Naive thymus-derived CD8-positive, alpha-beta T cell (primary cell): ENCODE measurements at regions not wholly inside any gene's neighbourhood (a gene's known extent, or its start where the extent isn't known, plus 50 kb on each side); places are given as distances from the start of the nearest gene placed in this dataset.
"Not testable (repeated sequence)": the region's sequence is repeated elsewhere in the genome, so short reads cannot be mapped to it uniquely, and the experiment has no call there.

Source experiments
- ATAC-seq, 2 donors: fragments of 150-1000 bp; cut with Tn5 transposase in 1 of 2; sonication (Bioruptor Pico), chemical (Tn5 transposase) in 1 of 2; 1 replicate in 1 of 2; 2 replicates in 1 of 2; pipeline ENCODE4 v1.10.0; 2021; ENCODE audit warnings: mild to moderate bottlenecking in 2 of 2, moderate library complexity in 2 of 2
- POLR2A ChIA-PET: fragments of 350-600 bp; sonication (Branson Sonifier 250); formaldehyde crosslinking; loops from one replicate; lab custom pipeline; 2021; ENCODE audit warnings: antibody characterized with exemption; lab: Charles Lee
- DNase-seq, 10 donors: peaks; one replicate each; pipeline versions ENCODE4 v3.0.0 to v3.0.0-alpha.2; 2020 to 2022
- H3K27ac Mint-ChIP-seq, 10 donors: one replicate each; pipeline ENCODE4 v1.8.0; 2020 to 2022; ENCODE audit warnings: mild to moderate bottlenecking in 10 of 10, mixed read lengths in 10 of 10, moderate library complexity in 4 of 10, inconsistent platforms in 1 of 10
- H3K27me3 Mint-ChIP-seq, 5 donors: one replicate each; pipeline ENCODE4 v1.8.0; 2021 to 2022; ENCODE audit warnings: mixed read lengths in 5 of 5
- H3K36me3 Mint-ChIP-seq, 3 donors: one replicate each; pipeline ENCODE4 v1.8.0; 2020 to 2022; ENCODE audit warnings: mixed read lengths in 3 of 3, mild to moderate bottlenecking in 2 of 3, inconsistent platforms in 1 of 3
- H3K4me1 Mint-ChIP-seq, 4 donors: one replicate each; pipeline ENCODE4 v1.8.0; 2021 to 2022; ENCODE audit warnings: mixed read lengths in 4 of 4
- H3K4me3 Mint-ChIP-seq, 10 donors: one replicate each; pipeline ENCODE4 v1.8.0; 2020 to 2022; ENCODE audit warnings: mild to moderate bottlenecking in 10 of 10, mixed read lengths in 10 of 10, moderate library complexity in 6 of 10, inconsistent platforms in 1 of 10
- H3K9me3 Mint-ChIP-seq, 9 donors: one replicate each; pipeline ENCODE4 v1.8.0; 2020 to 2022; ENCODE audit warnings: mixed read lengths in 9 of 9, mild to moderate bottlenecking in 3 of 9, inconsistent platforms in 1 of 9, moderate library complexity in 1 of 9

DNA sequence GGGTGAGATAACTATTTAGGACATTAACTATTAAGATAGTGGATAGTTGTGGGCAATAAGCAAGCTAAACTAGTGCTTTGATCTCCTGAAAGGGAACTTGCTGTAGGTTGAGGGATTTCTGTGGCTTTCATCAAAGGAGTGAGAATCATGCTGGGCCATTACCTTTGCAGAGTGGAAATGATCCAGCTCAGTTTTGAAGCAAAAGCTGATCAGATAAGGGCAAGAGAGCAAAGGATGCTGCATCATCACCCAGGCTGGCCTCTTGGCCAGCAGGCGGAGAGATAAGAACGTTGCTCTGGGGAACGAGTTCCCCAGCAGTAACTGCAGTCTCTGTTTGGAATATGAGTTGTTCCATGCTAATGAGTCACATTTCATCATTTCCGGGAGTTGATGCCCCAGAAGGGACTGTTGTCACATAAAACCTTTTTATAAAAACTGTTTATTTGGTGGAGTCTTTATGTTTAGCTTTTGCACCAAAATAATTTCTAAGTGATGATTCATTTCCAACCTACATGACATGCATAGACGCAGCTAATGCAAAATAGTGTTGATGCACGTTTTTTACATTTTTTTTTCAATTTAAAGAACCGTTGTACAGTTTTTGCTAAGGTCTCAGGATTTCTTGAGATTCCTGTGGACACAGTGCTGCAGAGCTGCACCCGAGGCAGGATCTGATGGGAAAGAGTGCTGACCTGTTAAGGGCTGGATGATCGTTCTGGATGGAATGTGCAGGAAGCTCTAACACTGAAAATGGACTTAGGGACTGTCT, 99.3 kb downstream of the ACTBL2 start:
- POLR2A ChIA-PET: no interaction called here
- peak overlapping the region in 1 of 10 donors; percentile 51 for H3K27ac Mint-ChIP-seq
- peaks cover 0 to 12% (median 3%) of the 10 kb centered on the region in 5 donors for H3K27me3 Mint-ChIP-seq

DNA sequence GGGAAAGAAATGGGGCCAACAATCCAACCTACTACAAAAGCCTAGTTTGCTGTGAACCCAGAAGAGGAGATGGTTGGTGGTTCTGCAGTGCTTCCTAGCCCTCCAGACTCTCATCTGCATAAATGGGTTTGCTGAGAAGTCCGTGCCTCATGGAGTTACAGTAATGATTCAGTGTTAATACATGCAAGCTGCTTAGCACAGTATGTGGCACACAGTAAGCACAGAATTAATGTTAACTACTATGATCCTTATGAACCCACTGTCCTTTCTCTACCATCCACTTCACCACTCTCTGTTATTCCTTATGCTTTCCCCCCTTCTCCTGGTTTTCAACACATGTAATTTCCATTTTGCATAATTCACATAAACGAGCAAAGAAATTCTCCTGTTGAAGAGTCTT, 100.0 kb downstream of the ACTBL2 start:
- H3K4me3 Mint-ChIP-seq: no peak overlapping the region
- DNase-seq (no peak), ATAC-seq (no peak)
- H3K36me3 Mint-ChIP-seq: no peaks in the 10 kb centered on the region
- H3K9me3 Mint-ChIP-seq: peaks cover 0 to 4% (median 0%) of the 10 kb centered on the region in 9 donors
- POLR2A ChIA-PET: no interaction called here
- H3K27ac Mint-ChIP-seq: no peak overlapping the region
- H3K4me1 Mint-ChIP-seq: peaks cover 0 to 3% (median 0%) of the 10 kb centered on the region in 4 donors
- peaks cover 0 to 12% (median 3%) of the 10 kb centered on the region in 5 donors for H3K27me3 Mint-ChIP-seq

More for the DNA sequence above, 99.3 kb downstream of the ACTBL2 start:
- peaks cover 0 to 3% (median 0%) of the 10 kb centered on the region in 4 donors for H3K4me1 Mint-ChIP-seq
- H3K36me3 Mint-ChIP-seq: no peaks in the 10 kb centered on the region
- DNase-seq (no peak), ATAC-seq (no peak)
- H3K9me3 Mint-ChIP-seq: peaks cover 0 to 4% (median 0%) of the 10 kb centered on the region in 9 donors
- H3K4me3 Mint-ChIP-seq: no peak overlapping the region

DNA sequence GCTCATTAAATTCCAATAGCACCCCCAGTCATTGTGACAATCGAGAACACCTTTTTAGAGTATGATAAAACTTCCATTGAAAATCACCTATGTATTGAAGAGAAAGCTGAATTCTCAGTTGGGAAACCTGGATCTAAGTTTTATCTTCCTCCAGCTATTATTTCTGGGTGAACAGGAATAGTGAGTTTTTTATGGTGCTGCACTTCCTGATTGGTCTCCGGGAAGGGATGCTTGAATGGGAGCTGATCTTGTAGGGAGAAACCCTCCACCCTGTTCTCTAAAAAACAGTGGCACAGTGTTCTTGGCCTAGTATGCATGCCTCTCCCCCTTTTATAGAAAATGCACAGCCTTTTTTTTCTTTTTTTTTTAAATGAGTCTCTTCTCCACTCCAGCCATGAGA, 112.2 kb downstream of the ACTBL2 start:
- DNase-seq (no peak), ATAC-seq (no peak)
- no peaks in the 10 kb centered on the region for H3K36me3 Mint-ChIP-seq
- no peaks in the 10 kb centered on the region for H3K4me1 Mint-ChIP-seq
- POLR2A ChIA-PET: no interaction called here
- H3K27me3 Mint-ChIP-seq: peaks cover 2 to 14% (median 5%) of the 10 kb centered on the region in 5 donors
- no peak overlapping the region for H3K27ac Mint-ChIP-seq
- H3K9me3 Mint-ChIP-seq: peaks cover 0 to 3% (median 0%) of the 10 kb centered on the region in 9 donors
- H3K4me3 Mint-ChIP-seq: no peak overlapping the region

GRCh38 chr5:57368010-57368409, 114.6 kb downstream of the ACTBL2 start:
- POLR2A ChIA-PET: no interaction called here
- no peaks in the 10 kb centered on the region for H3K36me3 Mint-ChIP-seq
- H3K4me1 Mint-ChIP-seq: no peaks in the 10 kb centered on the region
- H3K4me3 Mint-ChIP-seq: no peak overlapping the region
- ATAC-seq (no peak), DNase-seq (no peak)
- H3K27me3 Mint-ChIP-seq: peaks cover 2 to 8% (median 5%) of the 10 kb centered on the region in 5 donors
- peaks cover 0 to 3% (median 0%) of the 10 kb centered on the region in 9 donors for H3K9me3 Mint-ChIP-seq
- no peak overlapping the region for H3K27ac Mint-ChIP-seq

- POLR2A ChIA-PET: no interaction called here
- ATAC-seq: no peak
- H3K9me3 Mint-ChIP-seq: peaks cover 0 to 3% (median 0%) of the 10 kb centered on the region in 9 donors
- no peak overlapping the region for H3K4me3 Mint-ChIP-seq
- H3K36me3 Mint-ChIP-seq: no peaks in the 10 kb centered on the region
- no peaks in the 10 kb centered on the region for H3K4me1 Mint-ChIP-seq
- H3K27me3 Mint-ChIP-seq: peaks cover 0 to 5% (median 3%) of the 10 kb centered on the region in 5 donors
- no peak overlapping the region for H3K27ac Mint-ChIP-seq
- DNase-seq: no peak
These were observed 115.9 kb downstream of the ACTBL2 start for GRCh38 chr5:57366744-57367143.

DNA sequence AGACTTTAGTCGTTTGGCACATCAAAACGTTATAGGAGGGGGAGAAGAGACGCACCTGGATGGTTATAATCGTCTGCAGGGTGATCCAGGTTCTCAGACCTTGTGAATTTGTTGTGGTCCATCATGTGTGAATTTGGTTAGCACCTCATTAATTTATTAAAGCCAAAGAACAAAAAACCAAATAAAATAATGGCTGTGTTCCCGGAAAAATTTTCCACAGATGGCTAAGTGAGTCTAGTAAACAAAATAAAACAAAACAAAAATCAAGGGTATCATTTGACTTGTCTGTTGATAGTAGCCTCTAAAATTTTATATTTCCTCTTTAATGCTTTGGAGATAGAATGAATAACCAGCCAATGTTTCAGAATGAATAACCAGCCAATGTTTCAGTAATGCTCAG, 119.7 kb downstream of the ACTBL2 start:
- no peaks in the 10 kb centered on the region for H3K36me3 Mint-ChIP-seq
- peaks cover 0 to 3% (median 2%) of the 10 kb centered on the region in 5 donors for H3K27me3 Mint-ChIP-seq
- DNase-seq (no peak), ATAC-seq (no peak)
- no peak overlapping the region for H3K27ac Mint-ChIP-seq
- H3K9me3 Mint-ChIP-seq: no peaks in the 10 kb centered on the region
- no peak overlapping the region for H3K4me3 Mint-ChIP-seq
- H3K4me1 Mint-ChIP-seq: no peaks in the 10 kb centered on the region
- POLR2A ChIA-PET: no interaction called here

DNA sequence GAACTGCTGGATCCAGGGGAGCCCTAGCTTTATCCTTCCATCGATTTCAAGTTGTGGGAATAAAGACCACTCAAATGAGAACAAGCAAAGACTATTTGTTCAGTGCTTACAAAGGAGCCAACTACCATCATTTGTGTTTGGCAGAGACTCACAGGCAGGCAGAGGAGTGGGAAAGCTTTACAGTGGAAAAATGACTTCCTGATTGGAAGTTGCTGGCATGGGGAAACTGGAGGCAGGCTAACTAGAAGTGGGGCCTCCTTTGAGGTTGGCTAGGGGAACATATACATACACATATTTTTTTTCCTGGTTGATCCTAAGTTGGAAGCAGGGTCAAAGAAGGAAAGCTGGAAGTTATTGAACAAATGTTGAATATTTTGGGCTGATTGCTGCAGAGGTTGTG, 121.7 kb downstream of the ACTBL2 start:
- Mint-ChIP-seq H3K27ac (no peak overlapping the region), H3K4me3 (no peak overlapping the region), H3K9me3 (no peaks in the 10 kb centered on the region), H3K27me3 (peaks cover 0 to 4% (median 4%) of the 10 kb centered on the region in 5 donors), H3K4me1 (no peaks in the 10 kb centered on the region), H3K36me3 (peaks cover 0 to 4% (median 0%) of the 10 kb centered on the region in 3 donors)
- POLR2A ChIA-PET: no interaction called here
- ATAC-seq (no peak), DNase-seq (no peak)

GRCh38 chr5:57358796-57359592, 123.6 kb downstream of the ACTBL2 start:
- H3K36me3 Mint-ChIP-seq: peaks cover 0 to 8% (median 2%) of the 10 kb centered on the region in 3 donors
- DNase-seq (no peak), ATAC-seq (no peak)
- H3K4me1 Mint-ChIP-seq: no peaks in the 10 kb centered on the region
- H3K27ac Mint-ChIP-seq: no peak overlapping the region
- H3K9me3 Mint-ChIP-seq: peaks cover 0 to 8% (median 0%) of the 10 kb centered on the region in 9 donors
- no peak overlapping the region for H3K4me3 Mint-ChIP-seq
- POLR2A ChIA-PET: no interaction called here
- peaks cover 0 to 9% (median 5%) of the 10 kb centered on the region in 5 donors for H3K27me3 Mint-ChIP-seq

GRCh38 chr5:57356850-57357249, 125.8 kb downstream of the ACTBL2 start:
- DNase-seq, ATAC-seq, H3K27ac Mint-ChIP-seq, H3K27me3 Mint-ChIP-seq, POLR2A ChIA-PET, H3K9me3 Mint-ChIP-seq, H3K4me3 Mint-ChIP-seq, H3K36me3 Mint-ChIP-seq, H3K4me1 Mint-ChIP-seq: not testable (repeated sequence)

- ATAC-seq (no peak), DNase-seq (no peak)
- Mint-ChIP-seq H3K4me3 (no peak overlapping the region), H3K27me3 (peaks cover 0 to 3% (median 0%) of the 10 kb centered on the region in 5 donors), H3K4me1 (no peaks in the 10 kb centered on the region), H3K36me3 (peaks cover 0 to 6% (median 4%) of the 10 kb centered on the region in 3 donors), H3K9me3 (peaks cover 0 to 14% (median 4%) of the 10 kb centered on the region in 9 donors), H3K27ac (no peak overlapping the region)
- POLR2A ChIA-PET: no interaction called here
These were observed 133.4 kb downstream of the ACTBL2 start for GRCh38 chr5:57349214-57349613.

DNA sequence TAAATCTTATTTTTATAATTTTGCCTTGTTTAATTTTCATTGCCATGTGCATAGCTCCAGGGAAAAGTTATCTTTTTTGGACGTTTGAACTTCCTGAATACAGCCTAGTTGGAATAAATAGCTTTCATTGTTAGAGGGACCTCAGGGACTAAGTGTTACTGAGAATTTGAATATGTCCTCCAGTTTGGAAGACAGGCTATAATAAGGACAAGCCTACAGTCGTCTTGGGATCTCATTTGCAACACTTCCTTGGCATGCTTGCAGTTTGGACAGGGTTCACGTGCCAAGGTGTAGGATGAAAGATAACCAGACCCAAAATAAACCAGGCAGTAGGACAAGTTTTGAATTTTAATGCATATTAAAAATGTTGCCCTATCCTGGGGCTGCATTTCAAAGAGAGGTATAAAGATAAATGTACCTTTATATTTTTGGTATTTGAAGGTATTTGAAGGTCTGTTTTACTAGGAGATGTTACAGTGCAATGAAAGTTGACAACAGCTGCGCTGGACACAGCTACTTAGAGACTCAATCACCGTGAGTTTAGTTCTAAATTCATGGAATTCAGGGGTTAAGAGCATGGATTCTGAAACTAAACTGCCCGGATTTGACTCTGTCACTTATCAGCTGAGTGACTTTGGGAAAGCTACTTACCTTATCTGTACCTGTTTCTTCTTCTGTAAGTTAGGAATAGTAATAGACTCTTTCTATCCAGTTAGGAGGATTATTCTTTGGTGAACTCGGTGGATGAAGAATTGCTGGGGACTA, 134.1 kb downstream of the ACTBL2 start:
- ATAC-seq: no peak
- no peak for DNase-seq
- Mint-ChIP-seq H3K36me3 (peaks cover 0 to 6% (median 4%) of the 10 kb centered on the region in 3 donors), H3K27ac (no peak overlapping the region), H3K4me3 (no peak overlapping the region), H3K27me3 (peaks cover 0 to 3% (median 0%) of the 10 kb centered on the region in 5 donors), H3K4me1 (no peaks in the 10 kb centered on the region), H3K9me3 (peaks cover 0 to 14% (median 4%) of the 10 kb centered on the region in 9 donors)
- POLR2A ChIA-PET: no interaction called here

DNA sequence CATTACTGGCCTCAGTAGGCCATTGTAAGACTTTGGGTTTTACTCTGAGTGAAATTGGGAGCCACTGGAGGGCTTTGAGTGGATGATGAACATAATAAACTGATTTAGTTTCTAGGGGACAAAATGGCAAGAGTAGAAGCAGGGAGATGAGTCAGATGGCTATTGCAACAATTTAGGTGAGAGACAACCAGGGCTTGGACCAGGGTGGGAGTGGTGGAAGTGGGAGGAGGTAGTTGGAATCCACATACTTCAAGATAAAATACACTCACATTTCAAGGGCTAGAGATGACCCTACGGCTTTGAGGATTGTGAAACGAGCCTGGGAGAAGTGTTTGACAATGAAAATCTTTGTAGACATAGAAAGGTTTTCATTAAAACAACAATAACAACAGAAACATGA, 136.3 kb downstream of the ACTBL2 start:
- Mint-ChIP-seq H3K27me3 (peaks cover 0 to 5% (median 0%) of the 10 kb centered on the region in 5 donors), H3K9me3 (peaks cover 0 to 14% (median 4%) of the 10 kb centered on the region in 9 donors), H3K36me3 (peaks cover 0 to 6% (median 4%) of the 10 kb centered on the region in 3 donors), H3K27ac (no peak overlapping the region), H3K4me1 (no peaks in the 10 kb centered on the region), H3K4me3 (no peak overlapping the region)
- DNase-seq (no peak), ATAC-seq (no peak)
- POLR2A ChIA-PET: no interaction called here
